ENCODE measurements at regions not wholly inside any gene's neighbourhood (a gene's known extent, or its start where the extent isn't known, plus 50 kb on each side); places are given as distances from the start of the nearest gene placed in this dataset.

DNA sequence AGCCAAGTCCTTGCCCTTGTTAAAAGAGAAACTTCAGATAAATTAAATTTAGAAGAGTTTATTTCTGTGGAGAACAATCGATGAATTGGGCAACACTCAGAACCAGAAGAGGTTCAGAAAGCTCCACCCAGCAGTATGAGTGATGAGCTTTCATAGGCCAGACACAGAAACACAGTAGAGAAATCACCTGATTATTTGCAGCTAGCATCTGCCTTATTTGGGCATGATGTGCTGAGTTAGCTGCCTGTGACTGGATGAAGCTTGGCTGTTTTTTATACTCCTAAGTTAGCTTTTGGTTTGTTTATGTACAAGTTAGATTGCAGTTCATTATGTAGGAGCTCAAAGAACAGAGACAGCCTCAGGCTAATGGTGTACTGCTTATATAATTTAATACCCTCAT is 269.5 kb upstream of the SESN3 start:
- Histone ChIP-seq H3K23ac (ENCODE audit: low read length) (no peak overlapping the region), H3K27ac (ENCODE audit: low read depth, low read length) (no peak overlapping the region), H3K79me1 (ENCODE audit: low read length) (peaks cover 4% of the 10 kb centered on the region), H3K27me3 (ENCODE audit: insufficient read depth, low read length) (no peaks in the 10 kb centered on the region), H4K8ac (ENCODE audit: low read depth, low read length) (no peak overlapping the region), H3K18ac (ENCODE audit: low read length) (no peak overlapping the region), H3K4ac (ENCODE audit: low read depth, low read length) (no peak overlapping the region), H3K4me1 (ENCODE audit: control insufficient read depth in 1 of 2, insufficient read depth in 2 of 2, low read length in 2 of 2) (peaks cover 5 to 22% of the 10 kb centered on the region in 2 experiments), H3K14ac (ENCODE audit: low read length) (no peak overlapping the region), H3K36me3 (ENCODE audit: control insufficient read depth in 1 of 2, insufficient read depth in 2 of 2, low read length in 2 of 2) (no peaks in the 10 kb centered on the region), H3K79me2 (ENCODE audit: control insufficient read depth, insufficient read depth, low read length, poor library complexity) (no peaks in the 10 kb centered on the region), H3K4me3 (ENCODE audit: low read depth, low read length) (no peak overlapping the region), H3K9me3 (ENCODE audit: insufficient read depth, low read depth, low read length) (peaks cover 1% of the 10 kb centered on the region), H2AK5ac (ENCODE audit: low read length) (no peak overlapping the region), H3K4me2 (ENCODE audit: low read length) (no peak overlapping the region), H2BK120ac (ENCODE audit: insufficient read depth, low read length, poor library complexity) (peak overlapping the region; percentile 53), H4K12ac (ENCODE audit: low read depth, low read length) (no peak overlapping the region), H4K91ac (ENCODE audit: low read depth, low read length) (no peak overlapping the region), H2BK5ac (ENCODE audit: low read depth, low read length, poor library complexity) (no peak overlapping the region), H3K9ac (ENCODE audit: low read length) (no peak overlapping the region), H2AFZ (ENCODE audit: insufficient read depth, low read length, poor library complexity) (no peak overlapping the region), H2BK12ac (ENCODE audit: low read length) (peak overlapping the region; percentile 65)
- no peak for DNase-seq
- no CpG with 5 or more reads among the region's 1 CpG for WGBS (ENCODE audit: extremely low coverage, insufficient coverage, insufficient read length)

DNA sequence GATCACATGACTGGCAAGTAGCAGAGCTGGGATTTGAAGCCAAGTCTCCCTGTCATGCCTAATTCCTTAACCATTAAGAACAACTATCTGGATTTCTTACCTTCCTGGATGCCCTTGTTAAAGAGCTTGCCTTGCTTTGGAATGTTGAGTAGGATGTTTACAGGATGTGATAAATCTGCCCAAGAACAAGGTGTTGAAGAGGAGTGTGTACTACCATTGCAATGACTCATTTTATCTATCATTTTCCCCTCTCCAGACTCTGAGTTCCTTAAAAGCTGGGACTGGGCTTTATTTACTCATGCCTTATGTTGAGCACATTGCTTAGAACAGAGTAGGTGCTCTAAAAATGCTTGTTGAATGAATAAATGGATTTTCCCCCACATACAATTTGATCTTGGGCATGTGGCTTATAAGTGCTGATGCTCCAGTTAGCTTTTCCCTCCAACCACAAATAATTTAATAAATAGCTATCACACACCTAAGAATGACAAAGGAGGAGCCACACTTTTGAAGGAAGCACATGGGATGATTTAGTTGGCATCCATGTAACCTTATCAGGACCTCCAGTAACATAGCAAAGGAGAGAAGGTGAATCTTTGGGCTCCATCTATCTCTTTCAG is 268.6 kb upstream of the SESN3 start:
- no peaks in the 10 kb centered on the region for H3K9me3 ChIP-seq (ENCODE audit: insufficient read depth, low read depth, low read length)
- H3K18ac ChIP-seq (ENCODE audit: low read length): no peak overlapping the region
- H2BK12ac ChIP-seq (ENCODE audit: low read length): no peak overlapping the region
- H3K79me1 ChIP-seq (ENCODE audit: low read length): peaks cover 4% of the 10 kb centered on the region
- no peak overlapping the region for H4K91ac ChIP-seq (ENCODE audit: low read depth, low read length)
- H3K9ac ChIP-seq (ENCODE audit: low read length): no peak overlapping the region
- no peak overlapping the region for H2AK5ac ChIP-seq (ENCODE audit: low read length)
- H3K4ac ChIP-seq (ENCODE audit: low read depth, low read length): no peak overlapping the region
- no peak overlapping the region for H3K4me3 ChIP-seq (ENCODE audit: low read depth, low read length)
- H3K27ac ChIP-seq (ENCODE audit: low read depth, low read length): peak overlapping the region; percentile 80
- H4K8ac ChIP-seq (ENCODE audit: low read depth, low read length): no peak overlapping the region
- no peak overlapping the region for H2AFZ ChIP-seq (ENCODE audit: insufficient read depth, low read length, poor library complexity)
- peak overlapping the region; percentile 2 for H2BK5ac ChIP-seq (ENCODE audit: low read depth, low read length, poor library complexity)
- H3K23ac ChIP-seq (ENCODE audit: low read length): no peak overlapping the region
- DNase-seq: no peak
- H4K12ac ChIP-seq (ENCODE audit: low read depth, low read length): no peak overlapping the region
- H3K27me3 ChIP-seq (ENCODE audit: insufficient read depth, low read length): no peaks in the 10 kb centered on the region
- peak overlapping the region; percentile 29 for H3K4me2 ChIP-seq (ENCODE audit: low read length)
- H3K79me2 ChIP-seq (ENCODE audit: control insufficient read depth, insufficient read depth, low read length, poor library complexity): no peaks in the 10 kb centered on the region
- H3K36me3 ChIP-seq (ENCODE audit: control insufficient read depth in 1 of 2, insufficient read depth in 2 of 2, low read length in 2 of 2): no peaks in the 10 kb centered on the region
- H2BK120ac ChIP-seq (ENCODE audit: insufficient read depth, low read length, poor library complexity): no peak overlapping the region
- H3K4me1 ChIP-seq (ENCODE audit: control insufficient read depth in 1 of 2, insufficient read depth in 2 of 2, low read length in 2 of 2): peaks cover 5 to 24% of the 10 kb centered on the region in 2 experiments
- H3K14ac ChIP-seq (ENCODE audit: low read length): no peak overlapping the region

DNA sequence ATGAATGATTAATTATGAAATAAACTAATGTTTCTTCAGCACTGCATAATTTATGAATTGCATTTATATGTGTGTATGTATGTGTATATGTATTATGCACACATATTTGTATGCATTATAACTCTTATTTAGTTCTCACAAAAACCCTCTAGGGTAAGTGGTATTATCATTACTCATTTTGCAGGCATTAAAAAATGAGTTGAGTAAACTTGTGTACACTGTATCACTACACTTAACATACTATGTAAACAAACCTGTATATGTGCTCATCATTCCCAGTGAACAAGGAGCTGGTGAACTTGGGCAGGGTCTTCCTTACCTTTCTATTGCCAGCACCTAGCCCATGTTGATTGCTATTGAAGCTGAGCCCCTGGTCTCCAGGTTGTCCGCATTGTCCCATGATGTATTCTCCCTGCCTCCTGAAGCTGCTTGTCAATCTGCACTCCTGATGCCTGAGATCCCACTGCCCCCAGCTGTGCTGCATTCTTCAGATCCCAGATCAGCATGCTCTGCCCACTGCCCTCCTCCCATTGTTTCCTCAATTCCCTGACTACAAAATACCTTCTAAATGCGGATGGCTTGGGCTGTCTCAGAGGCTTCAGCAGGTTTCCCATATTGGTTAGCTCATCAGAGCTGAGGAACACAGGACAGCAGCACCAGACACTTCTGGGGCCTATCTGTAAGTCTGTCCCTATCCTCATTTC is 267.9 kb upstream of the SESN3 start:
- Histone ChIP-seq H3K27ac (ENCODE audit: low read depth, low read length) (peak overlapping the region; percentile 80), H3K79me2 (ENCODE audit: control insufficient read depth, insufficient read depth, low read length, poor library complexity) (no peaks in the 10 kb centered on the region), H2BK120ac (ENCODE audit: insufficient read depth, low read length, poor library complexity) (no peak overlapping the region), H3K9me3 (ENCODE audit: insufficient read depth, low read depth, low read length) (no peaks in the 10 kb centered on the region), H3K18ac (ENCODE audit: low read length) (no peak overlapping the region), H2BK5ac (ENCODE audit: low read depth, low read length, poor library complexity) (peak overlapping the region; percentile 2), H4K91ac (ENCODE audit: low read depth, low read length) (no peak overlapping the region), H3K4me1 (ENCODE audit: control insufficient read depth in 1 of 2, insufficient read depth in 2 of 2, low read length in 2 of 2) (peaks cover 5 to 24% of the 10 kb centered on the region in 2 experiments), H2BK12ac (ENCODE audit: low read length) (no peak overlapping the region), H3K14ac (ENCODE audit: low read length) (no peak overlapping the region), H3K9ac (ENCODE audit: low read length) (no peak overlapping the region), H3K23ac (ENCODE audit: low read length) (no peak overlapping the region), H3K36me3 (ENCODE audit: control insufficient read depth in 1 of 2, insufficient read depth in 2 of 2, low read length in 2 of 2) (no peaks in the 10 kb centered on the region), H2AK5ac (ENCODE audit: low read length) (no peak overlapping the region), H3K79me1 (ENCODE audit: low read length) (peaks cover 4% of the 10 kb centered on the region), H4K12ac (ENCODE audit: low read depth, low read length) (no peak overlapping the region), H3K4me3 (ENCODE audit: low read depth, low read length) (no peak overlapping the region), H3K27me3 (ENCODE audit: insufficient read depth, low read length) (no peaks in the 10 kb centered on the region), H2AFZ (ENCODE audit: insufficient read depth, low read length, poor library complexity) (no peak overlapping the region), H4K8ac (ENCODE audit: low read depth, low read length) (no peak overlapping the region), H3K4me2 (ENCODE audit: low read length) (peak overlapping the region; percentile 29), H3K4ac (ENCODE audit: low read depth, low read length) (no peak overlapping the region)
- no CpG with 5 or more reads among the region's 2 CpGs for WGBS (ENCODE audit: extremely low coverage, insufficient coverage, insufficient read length)
- peak; percentile 11 to 18 for DNase-seq

DNA sequence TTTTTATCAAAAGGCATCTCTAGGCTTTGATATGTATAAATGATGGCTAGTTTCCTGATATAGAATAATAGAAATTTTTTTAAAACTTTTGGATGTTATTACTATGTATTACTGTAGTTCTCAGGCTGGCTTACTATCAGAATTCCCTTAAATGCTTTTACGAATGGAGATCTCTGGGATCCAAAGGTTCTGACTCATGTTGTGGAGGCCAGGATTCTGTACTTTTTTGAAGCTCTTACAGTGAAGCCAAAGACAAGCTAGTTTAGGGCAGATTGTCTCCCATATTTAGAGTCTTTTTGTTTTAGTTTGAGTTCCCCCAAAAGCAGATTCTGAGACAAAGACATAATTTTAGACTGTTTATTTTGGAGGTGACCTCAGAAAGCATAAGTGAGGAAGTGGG is 265.9 kb upstream of the SESN3 start:
- no peak overlapping the region for H3K4me3 ChIP-seq (ENCODE audit: low read depth, low read length)
- peaks cover 4% of the 10 kb centered on the region for H3K79me1 ChIP-seq (ENCODE audit: low read length)
- no peak overlapping the region for H4K8ac ChIP-seq (ENCODE audit: low read depth, low read length)
- no peak overlapping the region for H3K14ac ChIP-seq (ENCODE audit: low read length)
- H2BK5ac ChIP-seq (ENCODE audit: low read depth, low read length, poor library complexity): no peak overlapping the region
- no peak overlapping the region for H3K18ac ChIP-seq (ENCODE audit: low read length)
- H4K12ac ChIP-seq (ENCODE audit: low read depth, low read length): no peak overlapping the region
- no peak overlapping the region for H2BK12ac ChIP-seq (ENCODE audit: low read length)
- DNase-seq: no peak
- no CpG with 5 or more reads among the region's 1 CpG for WGBS (ENCODE audit: extremely low coverage, insufficient coverage, insufficient read length)
- no peak overlapping the region for H3K27ac ChIP-seq (ENCODE audit: low read depth, low read length)
- no peak overlapping the region for H2AK5ac ChIP-seq (ENCODE audit: low read length)
- no peak overlapping the region for H3K9ac ChIP-seq (ENCODE audit: low read length)
- H3K9me3 ChIP-seq (ENCODE audit: insufficient read depth, low read depth, low read length): no peaks in the 10 kb centered on the region
- peaks cover 4 to 22% of the 10 kb centered on the region in 2 experiments for H3K4me1 ChIP-seq (ENCODE audit: control insufficient read depth in 1 of 2, insufficient read depth in 2 of 2, low read length in 2 of 2)
- H3K27me3 ChIP-seq (ENCODE audit: insufficient read depth, low read length): no peaks in the 10 kb centered on the region
- no peak overlapping the region for H4K91ac ChIP-seq (ENCODE audit: low read depth, low read length)
- H3K23ac ChIP-seq (ENCODE audit: low read length): no peak overlapping the region
- no peaks in the 10 kb centered on the region for H3K36me3 ChIP-seq (ENCODE audit: control insufficient read depth in 1 of 2, insufficient read depth in 2 of 2, low read length in 2 of 2)
- no peak overlapping the region for H2AFZ ChIP-seq (ENCODE audit: insufficient read depth, low read length, poor library complexity)
- H3K4ac ChIP-seq (ENCODE audit: low read depth, low read length): no peak overlapping the region
- H3K79me2 ChIP-seq (ENCODE audit: control insufficient read depth, insufficient read depth, low read length, poor library complexity): no peaks in the 10 kb centered on the region
- H3K4me2 ChIP-seq (ENCODE audit: low read length): no peak overlapping the region
- no peak overlapping the region for H2BK120ac ChIP-seq (ENCODE audit: insufficient read depth, low read length, poor library complexity)
